Stomach (tissue), 4 donors: ENCODE measurements at regions not wholly inside any gene's neighbourhood (a gene's known extent, or its start where the extent isn't known, plus 50 kb on each side); places are given as distances from the start of the nearest gene placed in this dataset.

Source experiments
- CTCF ChIP-seq, 7 experiments: fragments of 450-650 bp in 4 of 7; fragments of 200-600 bp in 3 of 7; sonication (generic) in 3 of 7; IDR thresholded peaks; one replicate each; pipeline ENCODE4 v1.5.1; 2016 to 2019; ENCODE audit warnings: antibody characterized with exemption in 7 of 7, control low read depth in 2 of 7, mild to moderate bottlenecking in 1 of 7
- POLR2A ChIP-seq, 4 donors: fragments of 450-650 bp; IDR thresholded peaks; one replicate each; pipeline ENCODE4 v1.6.1; 2016; ENCODE audit warnings: antibody characterized with exemption in 4 of 4, control low read depth in 2 of 4, mild to moderate bottlenecking in 1 of 4, moderate library complexity in 1 of 4

GRCh38 chr12:75655315-75655806, 144.0 kb upstream of the KRR1 start:
- TF ChIP-seq CTCF (IDR thresholded peaks at IDR 0.05) (no peak), POLR2A (IDR thresholded peaks at IDR 0.05) (no peak)
